ENCODE measurements at regions not wholly inside any gene's neighbourhood (a gene's known extent, or its start where the extent isn't known, plus 50 kb on each side); places are given as distances from the start of the nearest gene placed in this dataset.

DNA sequence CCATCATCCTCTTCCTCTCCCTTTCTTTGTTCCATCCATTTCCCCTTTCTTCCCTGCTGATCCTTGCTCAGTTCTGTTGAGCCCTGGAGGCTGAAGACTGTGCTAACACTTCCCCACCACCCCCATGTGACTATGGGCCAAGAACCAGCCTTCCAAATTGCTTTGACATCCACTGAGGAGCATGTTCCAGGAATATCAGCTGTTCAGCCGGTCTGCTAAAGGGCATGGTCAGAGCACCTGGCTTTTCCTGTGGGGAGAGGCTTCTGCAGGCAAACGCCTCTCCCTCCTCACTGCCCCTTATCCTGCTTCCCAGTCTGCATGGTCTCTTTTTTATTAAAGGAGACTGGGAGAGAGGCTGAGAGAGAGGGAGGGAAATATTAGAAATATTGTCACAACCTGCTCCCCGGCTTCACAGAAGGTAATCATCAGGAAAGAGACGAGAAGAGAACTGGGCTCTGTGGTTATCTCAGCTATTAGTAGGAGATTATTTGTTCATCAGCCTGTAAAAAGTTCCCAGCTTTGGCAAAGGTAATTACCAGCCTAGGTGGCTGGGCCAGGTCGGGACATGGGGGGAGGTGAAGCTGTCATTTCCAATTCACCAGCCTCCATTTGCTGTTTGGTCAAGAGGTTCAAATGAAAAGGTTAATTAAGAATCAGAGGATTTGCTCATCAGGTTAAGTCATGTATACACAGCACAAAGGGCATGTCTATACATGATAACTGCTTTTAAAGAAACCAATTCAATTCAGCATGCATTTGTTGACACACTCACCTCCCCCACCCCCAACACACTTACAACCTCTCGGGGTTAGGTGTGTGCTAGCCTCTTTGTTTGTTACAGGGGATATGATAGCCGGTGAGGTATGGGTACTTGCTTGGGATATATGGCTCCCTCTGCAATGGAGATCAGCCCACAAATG is 83.7 kb upstream of the CRHR1 start:
- no peaks in the 10 kb centered on the region for H3K36me3 ChIP-seq (ENCODE audit: control insufficient read depth in 2 of 2, insufficient read depth in 1 of 2, low read length in 2 of 2)
- ChIA-PET CTCF (interaction anchor here (1.0 to 1.2 kb wide), 2 partner anchors 83 to 152 kb away, joined by 3 read pairs; no protein-coding TSS in a partner anchor), POLR2A (no interaction called here)
- 0 out of 2 replicates have a peak, but pooled peaks cover 2% of the 10 kb centered on the region for H3K4me1 ChIP-seq (ENCODE audit: control insufficient read depth, insufficient read depth, low read length)
- no peaks in the 10 kb centered on the region for H3K9me3 ChIP-seq (ENCODE audit: control insufficient read depth, insufficient read depth, low read depth, low read length)
- TF ChIP-seq SP7 (tag by site-specific recombination; IDR thresholded peaks at IDR 0.05) (no peak), AEBP2 (tag by site-specific recombination; IDR thresholded peaks at IDR 0.05; ENCODE audit: borderline replicate concordance) (no peak), ZNF621 (tag by site-specific recombination; IDR thresholded peaks at IDR 0.05) (no peak), BCL11B (tag by site-specific recombination; IDR thresholded peaks at IDR 0.05; ENCODE audit: low read depth) (no peak), ZNF473 (tag by site-specific recombination; IDR thresholded peaks at IDR 0.05) (no peak), ZNF768 (tag by site-specific recombination; IDR thresholded peaks at IDR 0.05) (no peak), ZBTB17 (tag by site-specific recombination; IDR thresholded peaks at IDR 0.05) (no peak), GFI1B (tag by site-specific recombination; IDR thresholded peaks at IDR 0.05) (no peak), ZNF580 (tag by site-specific recombination; IDR thresholded peaks at IDR 0.05) (no peak), YY2 (tag by site-specific recombination; IDR thresholded peaks at IDR 0.05) (no peak), ZNF658 (tag by site-specific recombination; IDR thresholded peaks at IDR 0.05) (no peak), ZNF585B (tag by site-specific recombination; IDR thresholded peaks at IDR 0.05) (no peak), ZNF747 (tag by site-specific recombination; IDR thresholded peaks at IDR 0.05) (no peak), RBAK (tag by site-specific recombination; IDR thresholded peaks at IDR 0.05) (no peak), ZNF513 (tag by site-specific recombination; IDR thresholded peaks at IDR 0.05) (no peak), ZNF341 (tag by site-specific recombination; IDR thresholded peaks at IDR 0.05; ENCODE audit: low read depth) (no peak), PRDM4 (tag by site-specific recombination; IDR thresholded peaks at IDR 0.05) (no peak), KLF16 (tag by site-specific recombination; IDR thresholded peaks at IDR 0.05) (no peak), ZNF837 (tag by site-specific recombination; IDR thresholded peaks at IDR 0.05) (no peak)
- no peak overlapping the region for H3K4me3 ChIP-seq (ENCODE audit: low read depth, low read length)
- H3K27ac ChIP-seq (ENCODE audit: extremely low read depth, low read depth, low read length) = no peak overlapping the region

Data from HEK293 (cell line).